Trophoblast cell (in vitro differentiated cells and primary cell): ENCODE measurements at regions not wholly inside any gene's neighbourhood (a gene's known extent, or its start where the extent isn't known, plus 50 kb on each side); places are given as distances from the start of the nearest gene placed in this dataset.

Source experiments
- DNase-seq, 2 donors: peaks; one replicate each; pipeline ENCODE4 v3.0.0-alpha.2; 2016
- H2AFZ ChIP-seq: 2 replicates; pipeline ENCODE4 v1.6.1; 2013; ENCODE audit warnings: low read length, moderate library complexity, mild to moderate bottlenecking; ENCODE audit not compliant: insufficient read depth, poor library complexity
- H2AK5ac ChIP-seq: 2 replicates; pipeline ENCODE4 v1.6.1; 2013; ENCODE audit warnings: mild to moderate bottlenecking, low read length
- H2BK120ac ChIP-seq: 2 replicates; pipeline ENCODE4 v1.6.1; 2013; ENCODE audit warnings: low read length, mild to moderate bottlenecking, moderate library complexity; ENCODE audit not compliant: insufficient read depth, poor library complexity
- H2BK12ac ChIP-seq: 2 replicates; pipeline ENCODE4 v1.6.1; 2013; ENCODE audit warnings: mild to moderate bottlenecking, low read length, moderate library complexity
- H2BK5ac ChIP-seq: 2 replicates; pipeline ENCODE4 v1.6.1; 2013; ENCODE audit warnings: low read length, low read depth, moderate library complexity, mild to moderate bottlenecking; ENCODE audit not compliant: poor library complexity
- H3K14ac ChIP-seq: 2 replicates; pipeline ENCODE4 v1.6.1; 2013; ENCODE audit warnings: mild to moderate bottlenecking, low read length
- H3K18ac ChIP-seq: 2 replicates; pipeline ENCODE4 v1.6.1; 2013; ENCODE audit warnings: mild to moderate bottlenecking, low read length
- H3K23ac ChIP-seq: 2 replicates; pipeline ENCODE4 v1.6.1; 2013; ENCODE audit warnings: low read length
- H3K27ac ChIP-seq: 2 replicates; pipeline ENCODE4 v1.5.1; 2013; ENCODE audit warnings: low read depth, mild to moderate bottlenecking, inconsistent platforms, low read length, moderate library complexity
- H3K27me3 ChIP-seq: 2 replicates; pipeline ENCODE4 v1.6.1; 2013; ENCODE audit warnings: inconsistent platforms, mild to moderate bottlenecking, low read length, moderate library complexity; ENCODE audit not compliant: insufficient read depth
- H3K36me3 ChIP-seq, 2 experiments: 1 replicate in 1 of 2; 2 replicates in 1 of 2; pipeline ENCODE4 v1.6.1; 2013; ENCODE audit warnings: low read length in 2 of 2, mild to moderate bottlenecking in 2 of 2, moderate library complexity in 1 of 2; ENCODE audit not compliant: insufficient read depth in 2 of 2, control insufficient read depth in 1 of 2
- H3K4ac ChIP-seq: 2 replicates; pipeline ENCODE4 v1.6.1; 2013; ENCODE audit warnings: low read depth, mild to moderate bottlenecking, low read length, moderate library complexity
- H3K4me1 ChIP-seq, 2 experiments: 1 replicate in 1 of 2; 2 replicates in 1 of 2; pipeline ENCODE4 v1.6.1; 2013; ENCODE audit warnings: low read length in 2 of 2, mild to moderate bottlenecking in 2 of 2, moderate library complexity in 1 of 2; ENCODE audit not compliant: insufficient read depth in 2 of 2, control insufficient read depth in 1 of 2
- H3K4me2 ChIP-seq: 2 replicates; pipeline ENCODE4 v1.6.1; 2013; ENCODE audit warnings: inconsistent platforms, mild to moderate bottlenecking, low read length, moderate library complexity
- H3K4me3 ChIP-seq: 2 replicates; pipeline ENCODE4 v1.5.1; 2013; ENCODE audit warnings: mild to moderate bottlenecking, low read depth, low read length, inconsistent platforms
- H3K79me1 ChIP-seq: one replicate; pipeline ENCODE4 v1.6.1; 2013; ENCODE audit warnings: low read length
- H3K79me2 ChIP-seq: 2 replicates; pipeline ENCODE4 v1.6.1; 2013; ENCODE audit warnings: low read length, mild to moderate bottlenecking; ENCODE audit not compliant: control insufficient read depth, insufficient read depth, poor library complexity
- H3K9ac ChIP-seq: 2 replicates; pipeline ENCODE4 v1.6.1; 2013; ENCODE audit warnings: mild to moderate bottlenecking, low read length
- H3K9me3 ChIP-seq: 2 replicates; pipeline ENCODE4 v1.6.1; 2013; ENCODE audit warnings: low read depth, mild to moderate bottlenecking, control low read depth, inconsistent platforms, low read length; ENCODE audit not compliant: insufficient read depth
- H4K12ac ChIP-seq: 2 replicates; pipeline ENCODE4 v1.6.1; 2013; ENCODE audit warnings: low read depth, mild to moderate bottlenecking, low read length, moderate library complexity
- H4K8ac ChIP-seq: 2 replicates; pipeline ENCODE4 v1.6.1; 2013; ENCODE audit warnings: low read depth, mild to moderate bottlenecking, low read length, moderate library complexity
- H4K91ac ChIP-seq: one replicate; pipeline ENCODE4 v1.6.1; 2013; ENCODE audit warnings: low read depth, mild to moderate bottlenecking, low read length, moderate library complexity
- WGBS: extraction: QIAGEN DNeasy Blood & Tissue Kit; methylation state at CpG from one replicate; pipeline ENCODE4 v1.1.7; 2013; ENCODE audit warnings: missing lambda C conversion rate; ENCODE audit not compliant: insufficient read length, insufficient coverage; ENCODE audit errors: extremely low coverage; 5-methylcytosine and 5-hydroxymethylcytosine counted together

DNA sequence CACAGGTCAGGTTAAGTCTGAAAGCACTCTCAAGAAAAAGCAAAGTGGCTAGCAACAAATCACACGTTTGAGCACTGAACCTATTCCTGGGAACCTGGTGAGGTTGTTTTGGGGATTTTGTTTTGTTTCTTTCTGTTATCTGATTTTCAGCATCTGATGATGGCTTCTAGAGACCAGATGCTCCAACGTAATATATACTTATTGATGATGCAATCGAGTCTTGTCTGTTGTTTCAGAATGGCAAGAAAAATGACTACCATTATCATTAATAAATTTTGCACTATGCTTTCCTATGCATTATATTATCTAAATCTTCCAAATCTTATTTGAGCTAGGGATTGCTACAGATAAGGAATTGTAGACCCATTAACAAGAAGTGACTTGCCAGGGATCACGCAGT, 312.3 kb upstream of the FAT3 start:
- no peaks in the 10 kb centered on the region for H3K4me1 ChIP-seq

DNA sequence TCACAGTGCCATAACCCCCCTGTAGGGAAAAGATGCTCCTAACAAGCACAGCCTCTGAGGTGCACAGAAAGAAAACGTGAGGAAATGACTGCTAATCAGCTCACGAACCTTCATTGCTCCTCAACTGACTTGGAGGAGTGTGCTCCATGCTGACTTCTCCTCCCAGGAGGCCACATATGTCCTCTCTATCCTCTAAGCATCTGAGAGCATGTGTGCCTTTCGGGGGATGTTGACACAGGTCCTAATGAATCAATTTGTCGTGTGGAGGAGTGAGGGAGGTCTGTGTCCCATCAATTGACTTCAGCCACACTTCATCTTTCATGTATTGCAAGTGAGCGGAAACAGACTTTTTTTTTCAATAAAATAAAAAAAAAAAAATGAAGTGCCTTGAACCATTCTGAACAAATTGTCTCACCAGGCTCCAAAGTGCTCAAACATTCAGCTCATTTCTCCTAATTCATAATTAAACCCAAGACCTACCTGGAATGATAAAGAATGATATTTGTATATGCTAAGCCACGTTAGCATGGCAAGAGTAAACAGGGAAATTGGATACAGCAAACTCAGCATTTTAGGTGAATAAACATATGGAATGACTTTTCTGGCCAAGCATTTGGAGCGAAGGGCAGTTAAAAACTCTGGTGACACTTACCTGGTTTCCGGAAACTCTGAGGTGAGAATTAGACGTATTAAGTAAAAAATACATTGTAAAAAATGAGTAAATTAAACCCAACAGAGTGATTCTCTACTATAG, 317.6 kb upstream of the FAT3 start:
- Histone ChIP-seq H3K18ac (no peak overlapping the region), H4K8ac (no peak overlapping the region), H4K91ac (no peak overlapping the region), H3K27ac (no peak overlapping the region), H3K4me1 (no peaks in the 10 kb centered on the region), H3K79me2 (no peaks in the 10 kb centered on the region), H4K12ac (no peak overlapping the region), H2BK12ac (no peak overlapping the region), H3K4me3 (no peak overlapping the region), H2BK120ac (no peak overlapping the region), H2BK5ac (no peak overlapping the region), H2AK5ac (no peak overlapping the region), H3K4ac (no peak overlapping the region), H2AFZ (no peak overlapping the region), H3K4me2 (no peak overlapping the region), H3K79me1 (no peaks in the 10 kb centered on the region), H3K36me3 (no peaks in the 10 kb centered on the region), H3K27me3 (no peaks in the 10 kb centered on the region), H3K9me3 (no peaks in the 10 kb centered on the region), H3K9ac (no peak overlapping the region), H3K23ac (no peak overlapping the region), H3K14ac (no peak overlapping the region)
- no peak for DNase-seq
- no CpG with 5 or more reads among the region's 9 CpGs for WGBS

More for the DNA sequence above, 312.3 kb upstream of the FAT3 start:
- H3K79me2 ChIP-seq: no peaks in the 10 kb centered on the region
- no peak overlapping the region for H3K18ac ChIP-seq
- no peak for DNase-seq
- H2BK120ac ChIP-seq: no peak overlapping the region
- H3K27ac ChIP-seq: no peak overlapping the region
- no peak overlapping the region for H4K91ac ChIP-seq
- no peak overlapping the region for H3K4me3 ChIP-seq
- no peaks in the 10 kb centered on the region for H3K9me3 ChIP-seq
- no peak overlapping the region for H3K14ac ChIP-seq
- H3K27me3 ChIP-seq: no peaks in the 10 kb centered on the region
- no peak overlapping the region for H3K4ac ChIP-seq
- H2AFZ ChIP-seq: no peak overlapping the region
- no CpG with 5 or more reads among the region's 4 CpGs for WGBS
- no peak overlapping the region for H3K9ac ChIP-seq
- H3K79me1 ChIP-seq: no peaks in the 10 kb centered on the region
- H3K23ac ChIP-seq: no peak overlapping the region
- no peak overlapping the region for H3K4me2 ChIP-seq
- no peak overlapping the region for H2BK5ac ChIP-seq
- no peaks in the 10 kb centered on the region for H3K36me3 ChIP-seq
- no peak overlapping the region for H2AK5ac ChIP-seq
- H4K12ac ChIP-seq: no peak overlapping the region
- no peak overlapping the region for H4K8ac ChIP-seq
- no peak overlapping the region for H2BK12ac ChIP-seq

DNA sequence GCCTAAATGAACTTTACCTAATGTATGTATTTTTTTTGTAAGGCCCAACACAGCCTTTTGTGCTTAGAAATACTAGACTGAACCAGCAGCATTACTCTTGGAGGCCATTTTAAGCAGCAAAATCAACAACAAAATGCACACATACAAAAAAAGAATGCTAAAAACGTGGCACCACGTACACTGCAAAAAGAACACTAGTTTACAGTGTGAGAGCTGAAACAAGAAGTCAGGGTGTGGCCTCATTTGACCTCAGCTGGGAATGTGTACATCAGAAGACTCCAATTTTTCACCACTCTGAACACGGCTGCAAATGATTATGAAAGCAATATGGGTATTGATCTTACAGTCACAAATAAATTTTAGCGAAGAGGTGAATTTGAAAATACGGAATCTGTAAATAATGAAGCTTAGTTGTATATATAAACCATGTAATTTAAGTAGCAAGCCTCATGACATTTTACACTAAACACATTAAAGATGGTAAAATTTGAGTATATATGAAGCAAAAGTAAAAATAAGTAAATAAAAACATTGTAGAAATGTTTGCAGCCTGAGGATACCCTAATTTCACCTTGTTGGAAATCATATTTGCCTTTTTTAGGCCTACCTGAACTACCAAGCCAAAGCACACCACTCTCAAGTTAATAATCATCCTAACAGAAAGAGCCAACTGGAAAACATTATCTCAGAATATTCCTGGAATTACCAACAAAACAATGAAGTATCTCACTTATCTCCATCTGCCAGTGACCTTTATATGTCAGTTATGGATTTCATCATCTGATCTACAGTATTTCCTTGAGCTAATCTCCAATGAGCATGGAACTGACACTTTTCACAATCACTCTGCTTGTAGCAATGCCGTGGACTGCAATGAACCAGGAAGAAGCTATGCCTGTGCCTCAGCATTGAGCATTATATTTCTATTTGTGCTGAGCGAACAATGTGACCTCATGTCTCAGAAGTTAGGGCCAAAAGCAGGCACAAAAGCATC, 319.5 kb upstream of the FAT3 start:
- no peak overlapping the region for H2BK5ac ChIP-seq
- no peaks in the 10 kb centered on the region for H3K27me3 ChIP-seq
- DNase-seq: peak in 1 of 2 donors; percentile 5
- no peak overlapping the region for H2AK5ac ChIP-seq
- no peak overlapping the region for H3K4me2 ChIP-seq
- no peak overlapping the region for H3K4me3 ChIP-seq
- no peaks in the 10 kb centered on the region for H3K79me1 ChIP-seq
- H2BK12ac ChIP-seq: no peak overlapping the region
- no CpG with 5 or more reads among the region's 7 CpGs for WGBS
- no peak overlapping the region for H4K12ac ChIP-seq
- H3K27ac ChIP-seq: no peak overlapping the region
- no peak overlapping the region for H3K4ac ChIP-seq
- no peaks in the 10 kb centered on the region for H3K36me3 ChIP-seq
- H2BK120ac ChIP-seq: no peak overlapping the region
- H3K79me2 ChIP-seq: no peaks in the 10 kb centered on the region
- no peak overlapping the region for H4K8ac ChIP-seq
- no peak overlapping the region for H3K14ac ChIP-seq
- no peaks in the 10 kb centered on the region for H3K4me1 ChIP-seq
- no peaks in the 10 kb centered on the region for H3K9me3 ChIP-seq
- H3K23ac ChIP-seq: no peak overlapping the region
- H4K91ac ChIP-seq: no peak overlapping the region
- no peak overlapping the region for H2AFZ ChIP-seq
- H3K9ac ChIP-seq: no peak overlapping the region
- no peak overlapping the region for H3K18ac ChIP-seq

DNA sequence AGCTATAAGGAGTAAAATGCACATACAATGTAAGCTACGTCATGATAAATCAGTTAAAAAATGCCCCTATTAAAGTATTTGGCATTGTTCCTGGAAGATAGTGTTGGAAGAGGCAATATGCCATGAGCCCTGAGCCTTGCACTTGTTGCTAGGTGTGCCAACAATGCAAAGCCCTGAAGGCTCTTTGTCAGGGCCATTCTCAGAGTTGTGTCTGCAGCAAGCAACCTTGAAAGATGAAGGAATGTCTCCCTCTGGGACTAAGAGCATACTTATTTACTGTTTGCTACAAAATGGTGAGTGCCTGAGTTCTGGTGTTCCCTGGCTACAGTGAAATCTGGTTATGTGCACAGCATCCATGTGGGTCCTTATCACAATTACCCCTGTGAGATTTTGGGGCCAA, 322.3 kb upstream of the FAT3 start:
- no peaks in the 10 kb centered on the region for H3K4me1 ChIP-seq
- H3K79me2 ChIP-seq: no peaks in the 10 kb centered on the region

More for the DNA sequence above, 322.3 kb upstream of the FAT3 start:
- H3K4ac ChIP-seq: no peak overlapping the region
- no peak overlapping the region for H3K14ac ChIP-seq
- no CpG with 5 or more reads among the region's 1 CpG for WGBS
- H3K18ac ChIP-seq: no peak overlapping the region
- H3K27me3 ChIP-seq: no peaks in the 10 kb centered on the region
- no peaks in the 10 kb centered on the region for H3K36me3 ChIP-seq
- DNase-seq: no peak
- no peak overlapping the region for H4K8ac ChIP-seq
- H2AK5ac ChIP-seq: no peak overlapping the region
- no peak overlapping the region for H4K12ac ChIP-seq
- no peak overlapping the region for H3K27ac ChIP-seq
- no peak overlapping the region for H4K91ac ChIP-seq
- no peak overlapping the region for H3K23ac ChIP-seq
- H2AFZ ChIP-seq: no peak overlapping the region
- H2BK12ac ChIP-seq: no peak overlapping the region
- H3K79me1 ChIP-seq: no peaks in the 10 kb centered on the region
- H3K9ac ChIP-seq: no peak overlapping the region
- no peak overlapping the region for H3K4me2 ChIP-seq
- H2BK120ac ChIP-seq: no peak overlapping the region
- H3K4me3 ChIP-seq: no peak overlapping the region
- no peaks in the 10 kb centered on the region for H3K9me3 ChIP-seq
- no peak overlapping the region for H2BK5ac ChIP-seq
